HepG2 (cell line): ENCODE measurements at regions not wholly inside any gene's neighbourhood (a gene's known extent, or its start where the extent isn't known, plus 50 kb on each side); places are given as distances from the start of the nearest gene placed in this dataset.

Experiments used
- AHR ChIP-seq: IDR thresholded peaks from 2 replicates; pipeline ENCODE4 v1.6.1; 2018; ENCODE audit warnings: missing genetic modification reagents, missing compliant biosample characterization
- ARNT ChIP-seq: fragments of 450-650 bp; IDR thresholded peaks from 2 replicates; pipeline ENCODE4 v1.6.1; 2017
- ATF2 ChIP-seq: sonication (generic); formaldehyde crosslinking; IDR thresholded peaks from 2 replicates; pipeline ENCODE4 v1.4.0; 2020; ENCODE audit warnings: missing genetic modification reagents
- DBP ChIP-seq: sonication (generic); formaldehyde crosslinking; IDR thresholded peaks from 2 replicates; pipeline ENCODE4 v1.4.0; 2020; ENCODE audit warnings: missing genetic modification reagents; ENCODE audit errors: not compliant biosample characterization
- EED ChIP-seq: sonication (generic); formaldehyde crosslinking; IDR thresholded peaks from 2 replicates; pipeline ENCODE4 v1.5.0; 2020; ENCODE audit warnings: mild to moderate bottlenecking, missing genetic modification reagents
- EP300 ChIP-seq, 3 experiments: sonication (generic) in 1 of 3; formaldehyde crosslinking in 1 of 3; IDR thresholded peaks; 2 replicates each; pipeline versions ENCODE4 v1.5.1 to v1.6.1; 2011 to 2020; ENCODE audit warnings: low read depth in 2 of 3, low read length in 2 of 3, borderline replicate concordance in 1 of 3, improper control_type of control experiment in 1 of 3, mild to moderate bottlenecking in 1 of 3, missing genetic modification reagents in 1 of 3, moderate library complexity in 1 of 3
- HNF1B ChIP-seq: sonication (generic); formaldehyde crosslinking; IDR thresholded peaks from 2 replicates; pipeline ENCODE4 v1.5.1; 2020; ENCODE audit warnings: mild to moderate bottlenecking, moderate library complexity, missing genetic modification reagents
- KDM2A ChIP-seq: sonication (generic); formaldehyde crosslinking; IDR thresholded peaks from 2 replicates; pipeline ENCODE4 v1.4.0; 2020; ENCODE audit warnings: low read depth, missing genetic modification reagents, borderline replicate concordance
- PRMT3 ChIP-seq: sonication (generic); formaldehyde crosslinking; IDR thresholded peaks from 2 replicates; pipeline ENCODE4 v1.8.1; 2022; ENCODE audit warnings: low read depth, mild to moderate bottlenecking, moderate library complexity, missing genetic modification reagents, borderline replicate concordance
- RARG ChIP-seq: sonication (generic); formaldehyde crosslinking; IDR thresholded peaks from 2 replicates; pipeline ENCODE4 v1.4.0; 2020; ENCODE audit warnings: low read depth, mild to moderate bottlenecking, missing genetic modification reagents
- SOX13 ChIP-seq, 3 experiments: fragments of 450-650 bp in 1 of 3; sonication (generic) in 1 of 3; formaldehyde crosslinking in 1 of 3; IDR thresholded peaks in 2 of 3; conservative IDR thresholded peaks in 1 of 3; 2 replicates each; pipeline versions ENCODE4 v1.5.0 to v1.6.1; 2016 to 2020; ENCODE audit warnings: antibody characterized with exemption in 1 of 3, mild to moderate bottlenecking in 1 of 3, missing compliant biosample characterization in 1 of 3, missing genetic modification reagents in 1 of 3, moderate library complexity in 1 of 3
- TFE3 ChIP-seq: IDR thresholded peaks from 2 replicates; pipeline ENCODE4 v1.6.1; 2016
- TRAFD1 ChIP-seq: sonication (generic); formaldehyde crosslinking; IDR thresholded peaks from 2 replicates; pipeline ENCODE4 v1.5.1; 2020; ENCODE audit warnings: missing genetic modification reagents, mild to moderate bottlenecking, borderline replicate concordance
- XRCC5 ChIP-seq: fragments of 200-400 bp; formaldehyde crosslinking; optimal IDR thresholded peaks from 2 replicates; pipeline ENCODE3; 2017; ENCODE audit warnings: mild to moderate bottlenecking, low read length
- ZBTB34 ChIP-seq: sonication (generic); formaldehyde crosslinking; IDR thresholded peaks from 2 replicates; pipeline ENCODE4 v1.8.0; 2022; ENCODE audit warnings: mild to moderate bottlenecking, missing genetic modification reagents
- ZFP36 ChIP-seq: fragments of 150-350 bp; IDR thresholded peaks from 2 replicates; pipeline ENCODE4 v1.6.1; 2018; ENCODE audit warnings: borderline replicate concordance, low read length, low read depth; ENCODE audit not compliant: partially characterized antibody
- ZNF230 ChIP-seq: sonication (generic); formaldehyde crosslinking; IDR thresholded peaks from 2 replicates; pipeline ENCODE4 v1.4.0; 2020; ENCODE audit warnings: mild to moderate bottlenecking, missing genetic modification reagents
- ZNF354B ChIP-seq: sonication (generic); formaldehyde crosslinking; IDR thresholded peaks from 2 replicates; pipeline ENCODE4 v1.8.0; 2022; ENCODE audit warnings: mild to moderate bottlenecking, missing genetic modification reagents
- ZNF737 ChIP-seq: sonication (generic); formaldehyde crosslinking; IDR thresholded peaks from 2 replicates; pipeline ENCODE4 v1.5.0; 2020; ENCODE audit warnings: missing genetic modification reagents, mild to moderate bottlenecking, borderline replicate concordance
- ZSCAN9 ChIP-seq: IDR thresholded peaks from 2 replicates; pipeline ENCODE4 v1.6.1; 2016; ENCODE audit warnings: borderline replicate concordance

- no peak for TF ChIP-seq DBP (CRISPR knock-in tag)
- TF ChIP-seq ZBTB34 = no peak
- 0 out of 2 replicates have a peak, but pooled peaks have one; percentile 26 for TF ChIP-seq ATF2 (CRISPR knock-in tag)
- no peak for TF ChIP-seq TFE3 (CRISPR knock-in tag)
- no peak for TF ChIP-seq PRMT3
- TF ChIP-seq HNF1B (CRISPR knock-in tag) = peak; percentile 44; the same call in 1 of the 2 replicates
- TF ChIP-seq ZNF354B = no peak
- TF ChIP-seq ZFP36 = no peak
- no peak for TF ChIP-seq KDM2A (CRISPR knock-in tag)
- no peak for TF ChIP-seq ZNF230 (CRISPR knock-in tag)
- no peak for TF ChIP-seq TRAFD1 (CRISPR knock-in tag)
- TF ChIP-seq EED = 0 out of 2 replicates have a peak, but pooled peaks have one; percentile 22
- TF ChIP-seq XRCC5 = no peak
- TF ChIP-seq SOX13 (IDR thresholded peaks at IDR 0.05) = no peak
- TF ChIP-seq SOX13 (CRISPR knock-in tag; conservative IDR thresholded peaks at IDR 0.05 in 1 of 2, IDR thresholded peaks at IDR 0.05 in 1 of 2) = no peak; a peak in 1 of 4 replicates
- TF ChIP-seq EP300 (IDR thresholded peaks at IDR 0.05; ENCODE audit: low read depth in 2 of 2, low read length in 2 of 2) = no peak
- TF ChIP-seq EP300 (CRISPR knock-in tag; IDR thresholded peaks at IDR 0.05; ENCODE audit: borderline replicate concordance) = no peak
- no peak for TF ChIP-seq RARG (CRISPR knock-in tag)
- no peak for TF ChIP-seq ZNF737 (CRISPR knock-in tag)
- TF ChIP-seq ZSCAN9 (CRISPR knock-in tag) = no peak
- no peak for TF ChIP-seq ARNT
- no peak for TF ChIP-seq AHR (CRISPR knock-in tag)
These were observed 255.5 kb downstream of the MAN2A1 start (continued) for GRCh38 chr5:109945097-109945678.
